H1 (cell line): ENCODE measurements at regions not wholly inside any gene's neighbourhood (a gene's known extent, or its start where the extent isn't known, plus 50 kb on each side); places are given as distances from the start of the nearest gene placed in this dataset.

Source experiments
- ATF3 ChIP-seq: IDR thresholded peaks from 2 replicates; pipeline ENCODE4 v1.6.1; 2011; ENCODE audit warnings: low read depth, mild to moderate bottlenecking, low read length; ENCODE audit not compliant: insufficient read depth
- JUND ChIP-seq: IDR thresholded peaks from 2 replicates; pipeline ENCODE4 v1.6.1; 2011; ENCODE audit warnings: mild to moderate bottlenecking, improper control_type of control experiment, low read length
- NRF1 ChIP-seq: IDR thresholded peaks from 2 replicates; pipeline ENCODE4 v1.6.1; 2011; ENCODE audit warnings: mild to moderate bottlenecking, low read depth, low read length, improper control_type of control experiment
- RBBP5 ChIP-seq: IDR thresholded peaks from 2 replicates; pipeline ENCODE4 v1.7.1; 2012; ENCODE audit warnings: low read depth, mild to moderate bottlenecking, inconsistent platforms, low read length, moderate library complexity, borderline replicate concordance
- TBP ChIP-seq: IDR thresholded peaks from 2 replicates; pipeline ENCODE4 v1.6.1; 2011; ENCODE audit warnings: low read depth, low read length, improper control_type of control experiment
- TF ChIP-seq, protein P1 (sequence below): fragments of 300-600 bp; sonication (generic); IDR thresholded peaks from 2 replicates; pipeline ENCODE4 v1.7.1; 2012; ENCODE audit warnings: low read length, moderate library complexity, mild to moderate bottlenecking, inconsistent platforms; ENCODE audit not compliant: insufficient replicate concordance

GRCh38 chr1:53388963-53389362 is 61.1 kb upstream of the LRP8 start (continued):
- TF ChIP-seq JUND (no peak), TBP (no peak), RBBP5 (no peak), ATF3 (no peak), NRF1 (no peak)
- TF ChIP-seq, protein P1, sequence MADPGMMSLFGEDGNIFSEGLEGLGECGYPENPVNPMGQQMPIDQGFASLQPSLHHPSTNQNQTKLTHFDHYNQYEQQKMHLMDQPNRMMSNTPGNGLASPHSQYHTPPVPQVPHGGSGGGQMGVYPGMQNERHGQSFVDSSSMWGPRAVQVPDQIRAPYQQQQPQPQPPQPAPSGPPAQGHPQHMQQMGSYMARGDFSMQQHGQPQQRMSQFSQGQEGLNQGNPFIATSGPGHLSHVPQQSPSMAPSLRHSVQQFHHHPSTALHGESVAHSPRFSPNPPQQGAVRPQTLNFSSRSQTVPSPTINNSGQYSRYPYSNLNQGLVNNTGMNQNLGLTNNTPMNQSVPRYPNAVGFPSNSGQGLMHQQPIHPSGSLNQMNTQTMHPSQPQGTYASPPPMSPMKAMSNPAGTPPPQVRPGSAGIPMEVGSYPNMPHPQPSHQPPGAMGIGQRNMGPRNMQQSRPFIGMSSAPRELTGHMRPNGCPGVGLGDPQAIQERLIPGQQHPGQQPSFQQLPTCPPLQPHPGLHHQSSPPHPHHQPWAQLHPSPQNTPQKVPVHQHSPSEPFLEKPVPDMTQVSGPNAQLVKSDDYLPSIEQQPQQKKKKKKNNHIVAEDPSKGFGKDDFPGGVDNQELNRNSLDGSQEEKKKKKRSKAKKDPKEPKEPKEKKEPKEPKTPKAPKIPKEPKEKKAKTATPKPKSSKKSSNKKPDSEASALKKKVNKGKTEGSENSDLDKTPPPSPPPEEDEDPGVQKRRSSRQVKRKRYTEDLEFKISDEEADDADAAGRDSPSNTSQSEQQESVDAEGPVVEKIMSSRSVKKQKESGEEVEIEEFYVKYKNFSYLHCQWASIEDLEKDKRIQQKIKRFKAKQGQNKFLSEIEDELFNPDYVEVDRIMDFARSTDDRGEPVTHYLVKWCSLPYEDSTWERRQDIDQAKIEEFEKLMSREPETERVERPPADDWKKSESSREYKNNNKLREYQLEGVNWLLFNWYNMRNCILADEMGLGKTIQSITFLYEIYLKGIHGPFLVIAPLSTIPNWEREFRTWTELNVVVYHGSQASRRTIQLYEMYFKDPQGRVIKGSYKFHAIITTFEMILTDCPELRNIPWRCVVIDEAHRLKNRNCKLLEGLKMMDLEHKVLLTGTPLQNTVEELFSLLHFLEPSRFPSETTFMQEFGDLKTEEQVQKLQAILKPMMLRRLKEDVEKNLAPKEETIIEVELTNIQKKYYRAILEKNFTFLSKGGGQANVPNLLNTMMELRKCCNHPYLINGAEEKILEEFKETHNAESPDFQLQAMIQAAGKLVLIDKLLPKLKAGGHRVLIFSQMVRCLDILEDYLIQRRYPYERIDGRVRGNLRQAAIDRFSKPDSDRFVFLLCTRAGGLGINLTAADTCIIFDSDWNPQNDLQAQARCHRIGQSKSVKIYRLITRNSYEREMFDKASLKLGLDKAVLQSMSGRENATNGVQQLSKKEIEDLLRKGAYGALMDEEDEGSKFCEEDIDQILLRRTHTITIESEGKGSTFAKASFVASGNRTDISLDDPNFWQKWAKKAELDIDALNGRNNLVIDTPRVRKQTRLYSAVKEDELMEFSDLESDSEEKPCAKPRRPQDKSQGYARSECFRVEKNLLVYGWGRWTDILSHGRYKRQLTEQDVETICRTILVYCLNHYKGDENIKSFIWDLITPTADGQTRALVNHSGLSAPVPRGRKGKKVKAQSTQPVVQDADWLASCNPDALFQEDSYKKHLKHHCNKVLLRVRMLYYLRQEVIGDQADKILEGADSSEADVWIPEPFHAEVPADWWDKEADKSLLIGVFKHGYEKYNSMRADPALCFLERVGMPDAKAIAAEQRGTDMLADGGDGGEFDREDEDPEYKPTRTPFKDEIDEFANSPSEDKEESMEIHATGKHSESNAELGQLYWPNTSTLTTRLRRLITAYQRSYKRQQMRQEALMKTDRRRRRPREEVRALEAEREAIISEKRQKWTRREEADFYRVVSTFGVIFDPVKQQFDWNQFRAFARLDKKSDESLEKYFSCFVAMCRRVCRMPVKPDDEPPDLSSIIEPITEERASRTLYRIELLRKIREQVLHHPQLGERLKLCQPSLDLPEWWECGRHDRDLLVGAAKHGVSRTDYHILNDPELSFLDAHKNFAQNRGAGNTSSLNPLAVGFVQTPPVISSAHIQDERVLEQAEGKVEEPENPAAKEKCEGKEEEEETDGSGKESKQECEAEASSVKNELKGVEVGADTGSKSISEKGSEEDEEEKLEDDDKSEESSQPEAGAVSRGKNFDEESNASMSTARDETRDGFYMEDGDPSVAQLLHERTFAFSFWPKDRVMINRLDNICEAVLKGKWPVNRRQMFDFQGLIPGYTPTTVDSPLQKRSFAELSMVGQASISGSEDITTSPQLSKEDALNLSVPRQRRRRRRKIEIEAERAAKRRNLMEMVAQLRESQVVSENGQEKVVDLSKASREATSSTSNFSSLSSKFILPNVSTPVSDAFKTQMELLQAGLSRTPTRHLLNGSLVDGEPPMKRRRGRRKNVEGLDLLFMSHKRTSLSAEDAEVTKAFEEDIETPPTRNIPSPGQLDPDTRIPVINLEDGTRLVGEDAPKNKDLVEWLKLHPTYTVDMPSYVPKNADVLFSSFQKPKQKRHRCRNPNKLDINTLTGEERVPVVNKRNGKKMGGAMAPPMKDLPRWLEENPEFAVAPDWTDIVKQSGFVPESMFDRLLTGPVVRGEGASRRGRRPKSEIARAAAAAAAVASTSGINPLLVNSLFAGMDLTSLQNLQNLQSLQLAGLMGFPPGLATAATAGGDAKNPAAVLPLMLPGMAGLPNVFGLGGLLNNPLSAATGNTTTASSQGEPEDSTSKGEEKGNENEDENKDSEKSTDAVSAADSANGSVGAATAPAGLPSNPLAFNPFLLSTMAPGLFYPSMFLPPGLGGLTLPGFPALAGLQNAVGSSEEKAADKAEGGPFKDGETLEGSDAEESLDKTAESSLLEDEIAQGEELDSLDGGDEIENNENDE, result no peak
- TF ChIP-seq, all 59 proteins: peak for 0
